VCaP (cell line): ENCODE measurements at regions not wholly inside any gene's neighbourhood (a gene's known extent, or its start where the extent isn't known, plus 50 kb on each side); places are given as distances from the start of the nearest gene placed in this dataset.

Source experiments
- H3K27ac ChIP-seq: fragments of 450-650 bp; 2 replicates; pipeline ENCODE4 v1.5.1; 2017
- TF ChIP-seq, protein P1 (sequence below): fragments of 450-650 bp; conservative IDR thresholded peaks from 2 replicates; pipeline ENCODE4 v1.5.1; 2017; ENCODE audit warnings: mild to moderate bottlenecking, moderate library complexity

- no peak overlapping the region for H3K27ac ChIP-seq
- TF ChIP-seq, protein P1, sequence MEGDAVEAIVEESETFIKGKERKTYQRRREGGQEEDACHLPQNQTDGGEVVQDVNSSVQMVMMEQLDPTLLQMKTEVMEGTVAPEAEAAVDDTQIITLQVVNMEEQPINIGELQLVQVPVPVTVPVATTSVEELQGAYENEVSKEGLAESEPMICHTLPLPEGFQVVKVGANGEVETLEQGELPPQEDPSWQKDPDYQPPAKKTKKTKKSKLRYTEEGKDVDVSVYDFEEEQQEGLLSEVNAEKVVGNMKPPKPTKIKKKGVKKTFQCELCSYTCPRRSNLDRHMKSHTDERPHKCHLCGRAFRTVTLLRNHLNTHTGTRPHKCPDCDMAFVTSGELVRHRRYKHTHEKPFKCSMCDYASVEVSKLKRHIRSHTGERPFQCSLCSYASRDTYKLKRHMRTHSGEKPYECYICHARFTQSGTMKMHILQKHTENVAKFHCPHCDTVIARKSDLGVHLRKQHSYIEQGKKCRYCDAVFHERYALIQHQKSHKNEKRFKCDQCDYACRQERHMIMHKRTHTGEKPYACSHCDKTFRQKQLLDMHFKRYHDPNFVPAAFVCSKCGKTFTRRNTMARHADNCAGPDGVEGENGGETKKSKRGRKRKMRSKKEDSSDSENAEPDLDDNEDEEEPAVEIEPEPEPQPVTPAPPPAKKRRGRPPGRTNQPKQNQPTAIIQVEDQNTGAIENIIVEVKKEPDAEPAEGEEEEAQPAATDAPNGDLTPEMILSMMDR: no peak
Measured at GRCh38 chr3:88000853-88001252, 58.0 kb downstream of the CGGBP1 start.

GRCh38 chr3:87997966-87998365 lies 60.8 kb downstream of the CGGBP1 start:
- H3K27ac ChIP-seq: no peak overlapping the region
- TF ChIP-seq, protein P1: no peak

- no peak overlapping the region; the same call in 1 of the 2 replicates for H3K27ac ChIP-seq
- TF ChIP-seq, protein P1: no peak
Measured at GRCh38 chr3:87997298-87997697, 61.5 kb downstream of the CGGBP1 start.

DNA sequence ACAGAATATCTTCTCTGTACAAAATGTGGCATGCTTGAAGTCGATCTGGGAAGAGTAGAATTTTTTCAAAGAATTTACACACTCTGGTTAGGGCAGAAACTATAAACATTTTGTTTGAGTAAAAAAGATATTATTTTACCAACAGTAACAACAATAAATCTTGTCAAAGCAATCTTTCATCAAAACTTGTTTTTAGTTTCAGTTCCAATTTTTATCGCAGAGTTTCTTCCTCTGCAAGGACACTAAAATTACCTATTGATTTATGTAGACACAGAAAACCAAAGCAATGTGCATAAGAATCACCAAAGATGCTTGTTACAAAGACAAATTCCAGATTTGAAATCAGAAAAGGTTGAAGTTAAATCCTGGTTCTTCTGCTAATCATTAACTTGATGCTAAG lies 61.9 kb downstream of the CGGBP1 start:
- TF ChIP-seq, protein P1: no peak
- no peak overlapping the region; the same call in 1 of the 2 replicates for H3K27ac ChIP-seq

- TF ChIP-seq, protein P1: no peak
Measured at GRCh38 chr3:87993566-87993965, 65.2 kb downstream of the CGGBP1 start.

GRCh38 chr3:87987952-87988351 lies 70.9 kb downstream of the CGGBP1 start:
- TF ChIP-seq, protein P1: no peak
- H3K27ac ChIP-seq: no peak overlapping the region

More at GRCh38 chr3:87993566-87993965, 65.2 kb downstream of the CGGBP1 start:
- no peak overlapping the region for H3K27ac ChIP-seq

DNA sequence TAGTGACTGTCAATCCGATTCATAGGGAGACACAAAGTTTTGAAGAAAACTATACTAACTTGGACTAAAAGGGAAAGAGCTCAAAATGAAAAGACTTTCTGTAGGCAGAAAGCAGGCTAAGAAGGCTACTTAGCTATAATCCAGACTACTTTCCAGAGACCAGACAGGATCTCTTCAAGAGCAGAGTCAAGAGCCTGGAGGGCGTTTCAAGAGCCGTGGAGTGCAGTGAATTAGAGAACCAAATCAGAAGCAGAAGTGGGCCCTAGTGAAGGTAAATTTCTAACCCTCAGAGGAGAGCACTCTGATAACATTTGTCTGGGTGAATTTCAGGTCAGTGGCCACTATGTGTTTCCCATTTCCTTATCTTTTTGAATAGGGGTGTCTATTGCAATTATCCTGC lies 76.4 kb downstream of the CGGBP1 start:
- no peak overlapping the region for H3K27ac ChIP-seq
- TF ChIP-seq, protein P1: no peak

GRCh38 chr3:87979527-87979926 lies 79.3 kb downstream of the CGGBP1 start:
- no peak overlapping the region for H3K27ac ChIP-seq
- TF ChIP-seq, protein P1: no peak
